ENCODE measurements at regions not wholly inside any gene's neighbourhood (a gene's known extent, or its start where the extent isn't known, plus 50 kb on each side); places are given as distances from the start of the nearest gene placed in this dataset.

DNA sequence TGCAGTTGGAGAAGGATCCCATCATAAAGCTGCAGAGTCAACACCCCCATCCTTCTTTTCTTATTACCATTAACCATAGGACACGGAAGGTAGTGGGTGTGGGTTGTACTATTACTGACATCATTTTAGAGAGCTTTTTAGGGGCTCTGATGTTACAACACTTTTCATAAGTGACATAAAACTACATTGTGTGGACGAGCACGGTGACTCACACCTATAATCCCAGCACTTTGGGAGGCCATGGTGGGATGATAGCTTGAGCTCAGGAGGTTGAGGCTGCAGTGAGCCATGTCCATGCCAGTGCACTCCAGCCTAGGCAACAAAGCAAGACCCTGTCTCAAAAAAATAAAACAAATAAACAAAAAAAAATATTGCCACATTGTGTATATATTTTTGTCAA is 167.1 kb downstream of the DUSP6 start:
- TF ChIP-seq POLR2AphosphoS5 (IDR thresholded peaks at IDR 0.05; ENCODE audit: borderline replicate concordance, low read depth, low read length): no peak
- TF ChIP-seq FOXP2 (optimal IDR thresholded peaks at IDR 0.05; ENCODE audit: control extremely low read depth, extremely low read length, insufficient read depth): no peak

Measured in SK-N-MC (cell line).